ENCODE measurements at regions not wholly inside any gene's neighbourhood (a gene's known extent, or its start where the extent isn't known, plus 50 kb on each side); places are given as distances from the start of the nearest gene placed in this dataset.
"Not testable (repeated sequence)": the region's sequence is repeated elsewhere in the genome, so short reads cannot be mapped to it uniquely, and the experiment has no call there.

- 51 to 64% (median 58%) methylated on average over 5 of the region's 5 CpGs for WGBS, 4 donors
- Histone ChIP-seq H3K27ac (no peak overlapping the region), H3K4me1 (replicated peaks in 1 of 2) (no peaks in the 10 kb centered on the region)
Observed at GRCh38 chr14:106395456-106396050, 869.2 kb downstream of the TMEM121 start.

GRCh38 chr14:106396999-106397398 is 870.6 kb downstream of the TMEM121 start:
- TF ChIP-seq CTCF (IDR thresholded peaks at IDR 0.05), result no peak
- TF ChIP-seq POLR2A (IDR thresholded peaks at IDR 0.05), result no peak
- H3K36me3 ChIP-seq (replicated peaks in 1 of 2), result no peaks in the 10 kb centered on the region
- H3K27me3 ChIP-seq, result no peaks in the 10 kb centered on the region
- H3K9me3 ChIP-seq (replicated peaks in 1 of 3), result no peaks in the 10 kb centered on the region
- H3K4me3 ChIP-seq, result no peak overlapping the region
- no peak for DNase-seq
- H3K27ac ChIP-seq, result no peak overlapping the region
- no peaks in the 10 kb centered on the region for H3K4me1 ChIP-seq (replicated peaks in 1 of 2)
- intact Hi-C loops (cut with DNase I), result no loop called here
- WGBS, 4 donors, result 56 to 72% (median 66%) methylated on average over 4 of the region's 4 CpGs

More at GRCh38 chr14:106395456-106396050, 869.2 kb downstream of the TMEM121 start:
- Histone ChIP-seq H3K27me3 (no peaks in the 10 kb centered on the region), H3K4me3 (no peak overlapping the region), H3K36me3 (replicated peaks in 1 of 2) (no peaks in the 10 kb centered on the region), H3K9me3 (replicated peaks in 1 of 3) (no peaks in the 10 kb centered on the region)
- TF ChIP-seq CTCF (IDR thresholded peaks at IDR 0.05) (no peak), POLR2A (IDR thresholded peaks at IDR 0.05) (no peak)
- intact Hi-C loops (cut with DNase I), result no loop called here
- DNase-seq, result no peak

GRCh38 chr14:106398931-106399331 is 872.5 kb downstream of the TMEM121 start:
- intact Hi-C loops (cut with DNase I); H3K4me3 ChIP-seq; DNase-seq; H3K27ac ChIP-seq; H3K9me3 ChIP-seq (replicated peaks in 1 of 3); H3K36me3 ChIP-seq (replicated peaks in 1 of 2); H3K27me3 ChIP-seq; H3K4me1 ChIP-seq (replicated peaks in 1 of 2): not testable (repeated sequence)
- 62 to 68% methylated on average over 35 to 42 of the region's 42 CpGs; no CpG with 5 or more reads in 2 of the 4 donors for WGBS, 4 donors

GRCh38 chr14:106401316-106401715 is 874.9 kb downstream of the TMEM121 start:
- DNase-seq; H3K27me3 ChIP-seq; H3K4me1 ChIP-seq (replicated peaks in 1 of 2); H3K36me3 ChIP-seq (replicated peaks in 1 of 2); intact Hi-C loops (cut with DNase I); H3K9me3 ChIP-seq (replicated peaks in 1 of 3); H3K4me3 ChIP-seq; H3K27ac ChIP-seq: not testable (repeated sequence)
- 76 to 80% (median 80%) methylated on average over 11 to 46 of the region's 46 CpGs; no CpG with 5 or more reads in 1 of the 4 donors for WGBS, 4 donors

- H3K4me3 ChIP-seq; H3K4me1 ChIP-seq (replicated peaks in 1 of 2); H3K36me3 ChIP-seq (replicated peaks in 1 of 2); intact Hi-C loops (cut with DNase I); H3K9me3 ChIP-seq (replicated peaks in 1 of 3); DNase-seq; H3K27me3 ChIP-seq; H3K27ac ChIP-seq: not testable (repeated sequence)
- 50 to 64% (median 56%) methylated on average over 5 to 9 of the region's 9 CpGs for WGBS, 4 donors
Observed at GRCh38 chr14:106410229-106410628, 883.8 kb downstream of the TMEM121 start.

GRCh38 chr14:106414464-106414863 is 888.1 kb downstream of the TMEM121 start:
- intact Hi-C loops (cut with DNase I), result no loop called here

More at GRCh38 chr14:106414464-106414863, 888.1 kb downstream of the TMEM121 start:
- 0 to 61% (median 42%) methylated on average over 1 of the region's 1 CpG for WGBS, 4 donors
- Histone ChIP-seq H3K36me3 (replicated peaks in 1 of 2) (no peaks in the 10 kb centered on the region), H3K4me1 (replicated peaks in 1 of 2) (no peaks in the 10 kb centered on the region), H3K4me3 (no peak overlapping the region), H3K27me3 (no peaks in the 10 kb centered on the region), H3K9me3 (replicated peaks in 1 of 3) (no peaks in the 10 kb centered on the region), H3K27ac (no peak overlapping the region)
- no peak for DNase-seq
- TF ChIP-seq CTCF (IDR thresholded peaks at IDR 0.05) (no peak), POLR2A (IDR thresholded peaks at IDR 0.05) (no peak)
